HepG2 (cell line): ENCODE measurements at regions not wholly inside any gene's neighbourhood (a gene's known extent, or its start where the extent isn't known, plus 50 kb on each side); places are given as distances from the start of the nearest gene placed in this dataset.

Experiments used
- ATAC-seq: fragments of 200-7000 bp; cut with Tn5 transposase; 3 replicates; pipeline ENCODE4 v1.9.1; 2020; ENCODE audit warnings: mild to moderate bottlenecking, moderate library complexity
- BruUV-seq: library from RNA; stranded (reverse); fragments of 400-500 nt; replicated peaks from 2 replicates; lab custom pipeline; 2021; lab: Mats Ljungman, UMichigan
- CTCF ChIA-PET: fragments of 300-600 bp; formaldehyde crosslinking; extraction: SDS; loops from one replicate; lab custom pipeline; 2021; ENCODE audit warnings: low total read pairs, inconsistent platforms, low intra/inter-chr PET ratio; lab: Yijun Ruan, JAX
- POLR2A ChIA-PET: fragments of 350-600 bp; sonication (Branson Sonifier 250); formaldehyde crosslinking; loops from one replicate; lab custom pipeline; 2020; ENCODE audit warnings: antibody characterized with exemption, inconsistent platforms; lab: Yijun Ruan, JAX
- DNase-seq: peaks from one replicate; pipeline ENCODE4 v3.0.0-alpha.2; 2015; ENCODE audit warnings: low spot score
- FAIRE-seq: peaks from 3 replicates; lab custom pipeline; 2011; peaks lifted over from hg19 to GRCh38; lab: Jason Lieb, UNC
- H2AFZ ChIP-seq: one replicate; pipeline ENCODE4 v1.6.1; 2011; ENCODE audit warnings: low read length, inconsistent platforms
- H3K27ac ChIP-seq: fragments of 300-600 bp; 3 replicates; pipeline ENCODE4 v1.8.0; 2011; ENCODE audit warnings: mixed run types, mild to moderate bottlenecking, mixed read lengths, low read length, inconsistent platforms; ENCODE audit not compliant: insufficient read depth; ENCODE audit errors: extremely low read length
- H3K27me3 ChIP-seq, 2 experiments: fragments of 200-600 bp in 1 of 2; 2 replicates in 1 of 2; 3 replicates in 1 of 2; pipeline versions ENCODE4 v1.6.0 to v1.8.0; 2011; ENCODE audit warnings: low read length in 2 of 2, mild to moderate bottlenecking in 2 of 2, moderate library complexity in 2 of 2, inconsistent platforms in 1 of 2; ENCODE audit not compliant: insufficient read depth in 2 of 2, control insufficient read depth in 1 of 2
- H3K36me3 ChIP-seq, 2 experiments: fragments of 200-600 bp in 1 of 2; replicated peaks in 1 of 2; 2 replicates in 1 of 2; 3 replicates in 1 of 2; pipeline versions ENCODE4 v1.5.1 to v1.8.0; 2011; ENCODE audit warnings: low read length in 2 of 2, inconsistent platforms in 1 of 2; ENCODE audit not compliant: insufficient read depth in 2 of 2, control insufficient read depth in 1 of 2
- H3K4me1 ChIP-seq: 2 replicates; pipeline ENCODE4 v1.5.1; 2012; ENCODE audit warnings: low read length, inconsistent platforms; ENCODE audit not compliant: insufficient read depth
- H3K4me2 ChIP-seq: 2 replicates; pipeline ENCODE4 v1.6.0; 2011; ENCODE audit warnings: low read depth, low read length, inconsistent platforms
- H3K4me3 ChIP-seq, 3 experiments: fragments of 200-600 bp in 1 of 3; sonication (generic), shearing (Covaris generic) in 1 of 3; replicated peaks in 1 of 3; 2 replicates each; pipeline ENCODE4 v1.5.1; 2011 to 2016; ENCODE audit warnings: low read length in 3 of 3, inconsistent platforms in 2 of 3, low read depth in 2 of 3, mild to moderate bottlenecking in 2 of 3, control low read depth in 1 of 3, mixed read lengths in 1 of 3; ENCODE audit not compliant: insufficient read depth in 1 of 3
- H3K79me2 ChIP-seq: one replicate; pipeline ENCODE4 v1.6.1; 2011; ENCODE audit warnings: low read length, inconsistent platforms; ENCODE audit not compliant: insufficient read depth
- H3K9ac ChIP-seq: 2 replicates; pipeline ENCODE4 v1.6.0; 2011; ENCODE audit warnings: mild to moderate bottlenecking, low read depth, low read length, inconsistent platforms; ENCODE audit not compliant: insufficient read depth
- H3K9me3 ChIP-seq: 2 replicates; pipeline ENCODE4 v1.5.1; 2012; ENCODE audit warnings: mild to moderate bottlenecking, low read length
- H4K20me1 ChIP-seq: 2 replicates; pipeline ENCODE4 v1.6.0; 2011; ENCODE audit warnings: inconsistent platforms, mild to moderate bottlenecking, low read length, moderate library complexity; ENCODE audit not compliant: insufficient read depth
- AFF4 ChIP-seq: sonication (generic); formaldehyde crosslinking; IDR thresholded peaks from 2 replicates; pipeline ENCODE4 v1.4.0; 2020; ENCODE audit warnings: missing genetic modification reagents
- AKAP8 ChIP-seq: sonication (generic); formaldehyde crosslinking; IDR thresholded peaks from 2 replicates; pipeline ENCODE4 v1.5.1; 2020; ENCODE audit warnings: mild to moderate bottlenecking, missing genetic modification reagents
- CREB1 ChIP-seq, 2 experiments: fragments of 450-650 bp in 1 of 2; IDR thresholded peaks; 2 replicates each; pipeline ENCODE4 v1.6.1; 2016 to 2017; ENCODE audit warnings: control low read depth in 1 of 2, mild to moderate bottlenecking in 1 of 2, missing compliant biosample characterization in 1 of 2, missing genetic modification characterization in 1 of 2
- CREM ChIP-seq, 2 experiments: sonication (generic) in 1 of 2; formaldehyde crosslinking in 1 of 2; IDR thresholded peaks; 2 replicates each; pipeline versions ENCODE4 v1.4.0 to v1.6.1; 2016 to 2020; ENCODE audit warnings: antibody characterized with exemption in 1 of 2, mild to moderate bottlenecking in 1 of 2, missing genetic modification reagents in 1 of 2
- HNF4A ChIP-seq: sonication (generic); formaldehyde crosslinking; IDR thresholded peaks from 2 replicates; pipeline ENCODE4 v1.4.0; 2020; ENCODE audit warnings: missing genetic modification reagents
- ISX ChIP-seq: sonication (generic); formaldehyde crosslinking; conservative IDR thresholded peaks from 2 replicates; pipeline ENCODE4 v1.5.0; 2020; ENCODE audit warnings: missing genetic modification reagents
- LRRFIP1 ChIP-seq: sonication (generic); formaldehyde crosslinking; conservative IDR thresholded peaks from 2 replicates; pipeline ENCODE4 v1.4.0; 2020; ENCODE audit warnings: missing genetic modification reagents
- MBNL3 ChIP-seq: fragments of 250-450 bp; sonication (Bioruptor Pico); conservative IDR thresholded peaks from 2 replicates; pipeline ENCODE4 v1.8.0; 2022; ENCODE audit warnings: mild to moderate bottlenecking, inconsistent platforms
- NCOA5 ChIP-seq: sonication (generic); formaldehyde crosslinking; IDR thresholded peaks from 2 replicates; pipeline ENCODE4 v1.4.0; 2020; ENCODE audit warnings: missing genetic modification reagents
- SIX4 ChIP-seq: sonication (generic); formaldehyde crosslinking; IDR thresholded peaks from 2 replicates; pipeline ENCODE4 v1.4.0; 2020; ENCODE audit warnings: missing genetic modification reagents
- SP5 ChIP-seq: IDR thresholded peaks from 2 replicates; pipeline ENCODE4 v1.6.1; 2016; ENCODE audit warnings: low read depth, borderline replicate concordance
- SRF ChIP-seq: IDR thresholded peaks from 2 replicates; pipeline ENCODE4 v1.6.1; 2011; ENCODE audit warnings: mild to moderate bottlenecking, low read depth, low read length, moderate library complexity
- ZNF317 ChIP-seq: sonication (generic); formaldehyde crosslinking; IDR thresholded peaks from 2 replicates; pipeline ENCODE4 v1.5.0; 2020; ENCODE audit warnings: mild to moderate bottlenecking, missing genetic modification reagents
- ZNF589 ChIP-seq: sonication (generic); formaldehyde crosslinking; conservative IDR thresholded peaks from 2 replicates; pipeline ENCODE4 v1.8.0; 2022; ENCODE audit warnings: mild to moderate bottlenecking, moderate library complexity, missing genetic modification reagents
- in situ Hi-C: cut with HindIII; loops from 2 replicates; pipeline ENCODE4 v1.10.0; 2017; ENCODE audit warnings: low pct_unique_long_range_greater_than_20kb; ENCODE audit not compliant: extremely low pct_ligation_motif_present
- intact Hi-C: fragments of 100-400 bp; cut with micrococcal nuclease; formaldehyde crosslinking; loops from one replicate; pipeline ENCODE4 v1.10.0; 2022; ENCODE audit not compliant: unreplicated experiment
- TF ChIP-seq, protein P1 (sequence below): sonication (generic); formaldehyde crosslinking; conservative IDR thresholded peaks from 2 replicates; pipeline ENCODE4 v1.4.0; 2020; ENCODE audit warnings: missing genetic modification reagents

DNA sequence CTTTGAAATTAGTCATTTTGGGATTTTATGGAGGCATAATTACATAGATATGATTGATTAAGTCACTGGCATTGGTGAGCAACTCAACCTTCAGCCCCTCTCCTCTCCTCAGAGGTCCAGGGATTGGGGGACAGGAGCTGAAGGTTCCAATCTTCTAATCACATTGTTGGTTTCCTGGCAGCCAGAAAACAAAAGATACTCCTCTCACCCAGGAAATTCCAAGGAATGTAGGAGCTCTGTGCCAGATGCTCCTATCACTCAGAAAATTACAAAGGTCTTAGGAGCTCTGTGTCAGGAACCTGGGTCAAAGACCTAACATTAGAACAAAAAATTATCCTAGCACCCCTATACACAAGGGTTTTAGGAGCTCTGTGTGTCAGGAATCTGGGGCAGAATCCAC, 679.7 kb upstream of the ID4 start:
- H2AFZ ChIP-seq: no peak overlapping the region
- H4K20me1 ChIP-seq: no peaks in the 10 kb centered on the region
- no TSS peak for BruUV-seq
- ChIA-PET CTCF (no interaction called here), POLR2A (no interaction called here)
- no peak overlapping the region for H3K27ac ChIP-seq
- H3K9ac ChIP-seq: no peak overlapping the region
- H3K36me3 ChIP-seq: no peaks in the 10 kb centered on the region
- intact Hi-C loops: no loop called here
- H3K4me1 ChIP-seq: no peaks in the 10 kb centered on the region
- no peak overlapping the region for H3K4me3 ChIP-seq
- no peaks in the 10 kb centered on the region for H3K79me2 ChIP-seq
- DNase-seq: no peak
- no peaks in the 10 kb centered on the region for H3K27me3 ChIP-seq
- FAIRE-seq: no peak
- no peak for ATAC-seq
- in situ Hi-C loops: no loop called here
- no peak overlapping the region for H3K4me2 ChIP-seq
- peaks cover 84% of the 10 kb centered on the region for H3K9me3 ChIP-seq
- TF ChIP-seq, protein P1, sequence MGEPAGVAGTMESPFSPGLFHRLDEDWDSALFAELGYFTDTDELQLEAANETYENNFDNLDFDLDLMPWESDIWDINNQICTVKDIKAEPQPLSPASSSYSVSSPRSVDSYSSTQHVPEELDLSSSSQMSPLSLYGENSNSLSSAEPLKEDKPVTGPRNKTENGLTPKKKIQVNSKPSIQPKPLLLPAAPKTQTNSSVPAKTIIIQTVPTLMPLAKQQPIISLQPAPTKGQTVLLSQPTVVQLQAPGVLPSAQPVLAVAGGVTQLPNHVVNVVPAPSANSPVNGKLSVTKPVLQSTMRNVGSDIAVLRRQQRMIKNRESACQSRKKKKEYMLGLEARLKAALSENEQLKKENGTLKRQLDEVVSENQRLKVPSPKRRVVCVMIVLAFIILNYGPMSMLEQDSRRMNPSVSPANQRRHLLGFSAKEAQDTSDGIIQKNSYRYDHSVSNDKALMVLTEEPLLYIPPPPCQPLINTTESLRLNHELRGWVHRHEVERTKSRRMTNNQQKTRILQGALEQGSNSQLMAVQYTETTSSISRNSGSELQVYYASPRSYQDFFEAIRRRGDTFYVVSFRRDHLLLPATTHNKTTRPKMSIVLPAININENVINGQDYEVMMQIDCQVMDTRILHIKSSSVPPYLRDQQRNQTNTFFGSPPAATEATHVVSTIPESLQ (CRISPR knock-in tag): no peak
- no peak for TF ChIP-seq AFF4
- TF ChIP-seq CREM (IDR thresholded peaks at IDR 0.05): no peak
- no peak for TF ChIP-seq CREM (CRISPR knock-in tag; IDR thresholded peaks at IDR 0.05)
- TF ChIP-seq NCOA5: no peak
- TF ChIP-seq SIX4: no peak
- no peak for TF ChIP-seq MBNL3 (CRISPR knock-in tag)
- no peak for TF ChIP-seq AKAP8 (CRISPR knock-in tag)
- no peak for TF ChIP-seq SRF
- no peak for TF ChIP-seq ZNF317 (CRISPR knock-in tag)
- TF ChIP-seq ISX (CRISPR knock-in tag): no peak
- no peak for TF ChIP-seq SP5
- no peak for TF ChIP-seq LRRFIP1 (CRISPR knock-in tag)
- no peak for TF ChIP-seq CREB1 (IDR thresholded peaks at IDR 0.05)
- TF ChIP-seq CREB1 (CRISPR knock-in tag; IDR thresholded peaks at IDR 0.05): no peak
- no peak for TF ChIP-seq HNF4A (CRISPR knock-in tag)
- no peak for TF ChIP-seq ZNF589 (CRISPR knock-in tag)
